Activated T-cell treated with anti-CD3 and anti-CD28 coated beads, Interleukin-2, amount 50 U/mL, for 4 hours (primary cell): ENCODE measurements at regions not wholly inside any gene's neighbourhood (a gene's known extent, or its start where the extent isn't known, plus 50 kb on each side); places are given as distances from the start of the nearest gene placed in this dataset.

Experiments used
- ATAC-seq, 2 donors: fragments of 200-7000 bp; cut with Tn5 transposase; one replicate each; pipeline ENCODE4 v1.10.0; 2021
- DNase-seq: peaks from one replicate; pipeline ENCODE4 v3.0.0-alpha.2; 2020
- H3K27me3 Mint-ChIP-seq: one replicate; pipeline ENCODE4 v1.8.0; 2021; ENCODE audit warnings: low read depth, mixed read lengths
- H3K36me3 Mint-ChIP-seq: one replicate; pipeline ENCODE4 v1.8.0; 2022; ENCODE audit warnings: mixed read lengths; ENCODE audit not compliant: insufficient read depth
- H3K4me1 Mint-ChIP-seq: one replicate; pipeline ENCODE4 v1.8.0; 2021; ENCODE audit warnings: low read depth, mixed read lengths
- H3K4me3 Mint-ChIP-seq: one replicate; pipeline ENCODE4 v1.8.0; 2021; ENCODE audit warnings: mild to moderate bottlenecking, moderate library complexity, mixed read lengths
- H3K9me3 Mint-ChIP-seq: one replicate; pipeline ENCODE4 v1.8.0; 2021; ENCODE audit warnings: mixed read lengths

DNA sequence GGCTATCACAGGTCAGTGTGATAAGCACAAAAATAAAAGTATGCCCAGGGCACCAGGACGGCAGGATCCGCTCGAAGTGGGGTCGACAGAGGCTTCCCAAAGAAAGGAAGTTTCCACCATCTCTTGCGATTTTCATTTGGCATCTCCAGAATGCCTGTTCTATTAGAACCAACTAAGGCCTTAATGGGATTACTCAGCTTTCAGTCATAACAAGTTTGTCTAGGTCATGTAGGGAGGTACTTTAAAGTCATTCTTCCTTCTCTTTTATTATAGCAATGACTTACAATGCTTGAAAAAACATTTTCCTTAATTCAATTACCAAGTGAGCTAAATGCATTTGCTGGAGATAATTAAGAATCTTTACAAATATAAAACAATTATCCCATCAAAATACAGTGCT is 83.6 kb upstream of the DIO3 start:
- Mint-ChIP-seq H3K4me1 (no peaks in the 10 kb centered on the region), H3K4me3 (no peak overlapping the region), H3K36me3 (no peaks in the 10 kb centered on the region), H3K27me3 (peaks cover 41% of the 10 kb centered on the region), H3K9me3 (no peaks in the 10 kb centered on the region)
- DNase-seq (no peak), ATAC-seq (no peak)

DNA sequence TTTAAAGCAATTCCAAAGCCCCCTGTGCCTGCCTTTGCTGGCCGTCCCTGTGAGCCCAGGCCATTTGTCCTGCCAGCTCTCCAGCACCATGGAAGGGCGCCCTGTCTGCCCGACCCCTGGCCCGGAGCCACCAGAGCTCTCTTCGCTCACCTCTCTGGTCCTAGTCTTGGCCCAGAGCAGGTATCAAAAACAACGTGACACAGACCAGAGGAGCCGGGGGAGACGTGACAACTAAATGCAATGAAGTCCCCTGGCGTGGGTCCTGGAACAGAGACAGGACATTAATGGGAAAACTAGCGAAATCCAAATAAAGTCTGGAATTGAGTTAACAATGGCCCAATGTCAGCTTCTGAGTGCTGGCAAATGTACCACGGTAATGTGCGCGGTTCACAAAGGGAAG is 83.2 kb upstream of the DIO3 start:
- Mint-ChIP-seq H3K36me3 (no peaks in the 10 kb centered on the region), H3K27me3 (peaks cover 38% of the 10 kb centered on the region), H3K4me3 (no peak overlapping the region), H3K4me1 (no peaks in the 10 kb centered on the region), H3K9me3 (no peaks in the 10 kb centered on the region)
- ATAC-seq (no peak), DNase-seq (no peak)

DNA sequence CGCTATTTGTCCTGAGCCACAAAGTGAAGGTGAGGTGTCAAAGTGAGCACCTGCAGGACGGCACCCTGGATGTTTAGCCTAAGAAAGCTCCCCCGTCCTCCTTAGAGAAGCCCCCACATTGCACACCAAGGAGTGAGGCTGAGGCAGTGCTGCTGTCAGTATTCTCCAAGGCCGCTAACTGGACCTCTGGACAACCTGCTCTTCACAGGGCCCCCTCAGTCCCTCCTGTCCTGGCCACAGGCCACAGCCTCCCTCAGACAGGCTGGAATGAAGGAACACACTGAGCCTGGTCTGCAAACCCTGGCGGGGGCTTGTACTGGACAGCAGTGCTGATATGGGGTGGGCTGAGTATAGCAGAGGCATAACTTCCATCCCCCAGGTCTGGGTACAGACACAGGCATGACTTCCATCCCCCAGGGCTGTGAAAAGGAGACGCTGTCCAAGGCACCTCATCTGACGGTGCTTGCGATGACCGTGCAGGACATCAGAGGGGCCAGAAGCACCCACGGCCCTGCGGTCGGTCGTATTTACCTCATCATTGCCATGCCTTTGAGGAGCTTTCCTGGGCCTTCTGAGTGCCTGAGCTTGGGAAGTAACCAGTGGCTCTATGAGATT is 82.4 kb upstream of the DIO3 start:
- no peak for ATAC-seq
- Mint-ChIP-seq H3K27me3 (peaks cover 34% of the 10 kb centered on the region), H3K36me3 (no peaks in the 10 kb centered on the region), H3K4me1 (no peaks in the 10 kb centered on the region), H3K9me3 (peaks cover 7% of the 10 kb centered on the region), H3K4me3 (no peak overlapping the region)
- no peak for DNase-seq

GRCh38 chr14:101480022-101480746 is 81.1 kb upstream of the DIO3 start:
- Mint-ChIP-seq H3K36me3 (no peaks in the 10 kb centered on the region), H3K9me3 (peaks cover 12% of the 10 kb centered on the region), H3K4me3 (no peak overlapping the region), H3K4me1 (no peaks in the 10 kb centered on the region), H3K27me3 (peaks cover 27% of the 10 kb centered on the region)
- DNase-seq (no peak), ATAC-seq (no peak)

GRCh38 chr14:101480747-101481530 is 80.4 kb upstream of the DIO3 start:
- H3K4me1 Mint-ChIP-seq: no peaks in the 10 kb centered on the region
- no peak for DNase-seq
- H3K36me3 Mint-ChIP-seq: no peaks in the 10 kb centered on the region
- no peak overlapping the region for H3K4me3 Mint-ChIP-seq
- peaks cover 12% of the 10 kb centered on the region for H3K9me3 Mint-ChIP-seq
- ATAC-seq: no peak
- H3K27me3 Mint-ChIP-seq: peaks cover 25% of the 10 kb centered on the region

- Mint-ChIP-seq H3K36me3 (no peaks in the 10 kb centered on the region), H3K9me3 (peaks cover 12% of the 10 kb centered on the region), H3K4me3 (no peak overlapping the region), H3K4me1 (no peaks in the 10 kb centered on the region), H3K27me3 (peaks cover 21% of the 10 kb centered on the region)
- ATAC-seq: no peak
- no peak for DNase-seq
These were observed 79.7 kb upstream of the DIO3 start for GRCh38 chr14:101481557-101481956.

DNA sequence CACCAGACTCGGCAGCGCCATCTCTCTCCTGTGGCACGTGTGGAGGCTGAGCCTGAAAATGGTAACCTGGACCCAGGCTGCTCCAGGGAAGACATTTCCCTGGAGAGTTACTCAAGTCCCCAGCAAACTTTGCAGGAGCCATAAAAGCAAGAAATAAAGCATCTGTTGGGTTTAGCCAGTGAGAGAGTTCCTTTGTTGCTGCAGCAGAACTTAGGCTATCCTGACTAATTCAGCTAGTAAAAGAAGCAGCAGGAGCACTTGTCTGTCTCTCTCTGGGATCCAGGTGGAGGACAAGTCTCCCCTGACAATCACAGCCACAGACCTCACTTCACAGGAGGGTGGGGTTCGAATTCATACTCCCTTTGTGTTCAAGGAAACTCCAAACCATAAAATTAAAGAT is 79.2 kb upstream of the DIO3 start:
- peaks cover 16% of the 10 kb centered on the region for H3K9me3 Mint-ChIP-seq
- no peak for ATAC-seq
- H3K36me3 Mint-ChIP-seq: no peaks in the 10 kb centered on the region
- H3K27me3 Mint-ChIP-seq: peaks cover 21% of the 10 kb centered on the region
- H3K4me3 Mint-ChIP-seq: no peak overlapping the region
- H3K4me1 Mint-ChIP-seq: no peaks in the 10 kb centered on the region
- no peak for DNase-seq

GRCh38 chr14:101483829-101484228 is 77.5 kb upstream of the DIO3 start:
- H3K36me3 Mint-ChIP-seq: no peaks in the 10 kb centered on the region
- H3K4me1 Mint-ChIP-seq: no peaks in the 10 kb centered on the region
- ATAC-seq: no peak
- H3K9me3 Mint-ChIP-seq: peaks cover 25% of the 10 kb centered on the region
- DNase-seq: no peak
- H3K27me3 Mint-ChIP-seq: peaks cover 28% of the 10 kb centered on the region
- H3K4me3 Mint-ChIP-seq: no peak overlapping the region

GRCh38 chr14:101489092-101489760 is 72.1 kb upstream of the DIO3 start:
- Mint-ChIP-seq H3K27me3 (peaks cover 33% of the 10 kb centered on the region), H3K36me3 (no peaks in the 10 kb centered on the region), H3K4me3 (no peak overlapping the region), H3K9me3 (peaks cover 18% of the 10 kb centered on the region), H3K4me1 (no peaks in the 10 kb centered on the region)
- DNase-seq (no peak), ATAC-seq (no peak)

- Mint-ChIP-seq H3K36me3 (no peaks in the 10 kb centered on the region), H3K9me3 (peaks cover 16% of the 10 kb centered on the region), H3K27me3 (peaks cover 40% of the 10 kb centered on the region), H3K4me3 (no peak overlapping the region), H3K4me1 (no peaks in the 10 kb centered on the region)
- no peak for ATAC-seq
- DNase-seq: no peak
These were observed 70.5 kb upstream of the DIO3 start for GRCh38 chr14:101490771-101491170.

DNA sequence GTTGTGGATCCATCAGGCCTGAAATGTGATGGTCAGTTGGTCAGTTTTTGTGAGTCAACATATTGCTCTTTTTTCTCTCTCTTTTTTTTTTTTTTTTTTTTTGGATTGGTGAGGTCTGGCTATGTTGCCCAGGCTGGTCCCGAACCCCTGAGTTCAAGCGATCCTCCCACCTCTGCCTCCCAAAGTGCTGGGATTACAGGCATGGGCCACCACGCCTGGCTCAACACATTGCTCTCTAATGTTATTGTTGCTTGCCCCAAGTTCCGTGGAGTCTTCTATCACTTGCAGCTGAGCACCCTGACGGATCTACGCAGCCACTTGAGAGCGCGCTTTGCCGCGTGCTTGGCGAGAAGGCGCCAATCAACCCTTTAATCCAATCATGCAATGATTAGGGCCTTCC is 69.5 kb upstream of the DIO3 start:
- Mint-ChIP-seq H3K27me3 (peaks cover 40% of the 10 kb centered on the region), H3K9me3 (peaks cover 14% of the 10 kb centered on the region), H3K4me1 (no peaks in the 10 kb centered on the region), H3K36me3 (no peaks in the 10 kb centered on the region), H3K4me3 (no peak overlapping the region)
- DNase-seq (no peak), ATAC-seq (no peak)

DNA sequence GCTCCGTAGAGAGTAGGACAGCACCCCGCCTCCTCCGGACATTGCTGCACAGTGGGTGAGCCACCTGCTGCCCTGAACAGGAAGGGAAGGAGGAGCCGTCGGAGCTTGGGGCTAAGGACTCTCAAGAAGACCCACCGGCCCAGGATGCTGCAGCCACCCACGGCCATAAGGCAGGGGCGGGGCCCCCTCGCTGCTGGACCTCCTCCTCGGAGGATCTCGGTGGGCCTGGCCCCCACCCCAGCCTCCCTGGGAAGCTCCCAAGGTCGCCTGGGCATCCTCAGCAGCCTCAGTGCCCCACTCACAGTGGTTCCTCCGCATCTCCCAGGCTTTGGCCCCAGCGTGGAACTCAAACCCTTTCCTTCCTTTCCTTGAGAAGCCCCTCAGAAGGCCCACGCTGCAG is 68.6 kb upstream of the DIO3 start:
- Mint-ChIP-seq H3K4me1 (no peaks in the 10 kb centered on the region), H3K4me3 (no peak overlapping the region), H3K27me3 (peaks cover 44% of the 10 kb centered on the region), H3K36me3 (no peaks in the 10 kb centered on the region), H3K9me3 (peaks cover 12% of the 10 kb centered on the region)
- DNase-seq: no peak
- ATAC-seq: no peak

GRCh38 chr14:101494826-101495225 is 66.5 kb upstream of the DIO3 start:
- peaks cover 3% of the 10 kb centered on the region for H3K9me3 Mint-ChIP-seq
- peaks cover 44% of the 10 kb centered on the region for H3K27me3 Mint-ChIP-seq
- no peak overlapping the region for H3K4me3 Mint-ChIP-seq

DNA sequence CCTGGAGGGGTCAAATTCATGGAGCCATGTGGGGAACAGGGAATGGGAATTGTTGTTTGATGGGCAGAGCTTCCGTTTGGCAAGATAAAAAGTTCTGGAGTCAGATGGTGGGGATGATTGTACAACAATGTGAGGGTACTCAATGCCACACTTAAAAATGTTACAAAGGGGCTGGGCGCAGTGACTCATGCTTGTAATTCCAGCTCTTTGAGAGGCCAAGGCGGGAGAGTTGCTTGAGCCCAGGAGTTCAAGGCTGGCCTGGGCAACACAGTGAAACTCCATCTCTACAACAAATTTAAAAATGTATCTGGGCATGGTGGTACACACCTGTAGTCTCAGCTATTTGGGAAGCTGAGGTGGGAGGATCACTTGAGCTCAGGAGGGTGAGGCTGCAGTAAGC is 66.0 kb upstream of the DIO3 start:
- H3K36me3 Mint-ChIP-seq: no peaks in the 10 kb centered on the region
- H3K4me1 Mint-ChIP-seq: no peaks in the 10 kb centered on the region
- no peak for DNase-seq
- ATAC-seq: no peak
- no peak overlapping the region for H3K4me3 Mint-ChIP-seq
- H3K27me3 Mint-ChIP-seq: peaks cover 43% of the 10 kb centered on the region
- H3K9me3 Mint-ChIP-seq: peaks cover 3% of the 10 kb centered on the region

More at GRCh38 chr14:101494826-101495225, 66.5 kb upstream of the DIO3 start:
- no peak for DNase-seq
- Mint-ChIP-seq H3K4me1 (no peaks in the 10 kb centered on the region), H3K36me3 (no peaks in the 10 kb centered on the region)
- no peak for ATAC-seq
